ENCODE measurements at regions not wholly inside any gene's neighbourhood (a gene's known extent, or its start where the extent isn't known, plus 50 kb on each side); places are given as distances from the start of the nearest gene placed in this dataset.

GRCh38 chr3:87855616-87856015 lies 203.2 kb downstream of the CGGBP1 start:
- intact Hi-C loops (cut with micrococcal nuclease) = no loop called here
- POLR2A ChIA-PET (ENCODE audit: unreplicated experiment) = no interaction called here

More at GRCh38 chr3:87855616-87856015, 203.2 kb downstream of the CGGBP1 start:
- Histone ChIP-seq H4K91ac (ENCODE audit: insufficient read depth, low read depth, low read length) (no peak overlapping the region), H4K20me1 (ENCODE audit: insufficient read depth, low read length) (no peaks in the 10 kb centered on the region), H2AFZ (replicated peaks; ENCODE audit: low read length, poor library complexity) (no peak overlapping the region), H3K4me2 (ENCODE audit: low read depth, low read length) (no peak overlapping the region), H4K8ac (ENCODE audit: low read depth in 2 of 2, low read length in 2 of 2) (no peak overlapping the region), H2BK5ac (ENCODE audit: low read depth, low read length, poor library complexity, severe bottlenecking) (no peak overlapping the region), H3K36me3 (ENCODE audit: control insufficient read depth, insufficient read depth, low read length) (no peaks in the 10 kb centered on the region), H2AK9ac (replicated peaks; ENCODE audit: low read depth, low read length, poor library complexity) (no peak overlapping the region), H4K5ac (ENCODE audit: low read depth, low read length) (no peak overlapping the region), H3K56ac (ENCODE audit: extremely low read depth, insufficient read depth, low read length) (no peak overlapping the region), H3K9me3 (ENCODE audit: control insufficient read depth, insufficient read depth, low read length) (peaks cover 2% of the 10 kb centered on the region; the same call in 1 of the 2 replicates), H3K4me3 (ENCODE audit: insufficient read depth, low read depth, low read length) (no peak overlapping the region), H3K14ac (replicated peaks; ENCODE audit: low read depth, low read length) (no peak overlapping the region), H2BK15ac (ENCODE audit: low read depth, low read length) (no peak overlapping the region), H2BK20ac (ENCODE audit: low read depth, low read length) (no peak overlapping the region), H3K4ac (ENCODE audit: low read depth, low read length) (no peak overlapping the region), H3K9me1 (ENCODE audit: insufficient read depth, low read length) (no peaks in the 10 kb centered on the region), H3K4me1 (ENCODE audit: control insufficient read depth, insufficient read depth, low read length) (no peaks in the 10 kb centered on the region), H3K9ac (ENCODE audit: low read depth, low read length) (no peak overlapping the region), H2AK5ac (ENCODE audit: low read depth, low read length) (no peak overlapping the region), H3K79me1 (ENCODE audit: low read depth in 1 of 2, low read length in 2 of 2) (no peaks in the 10 kb centered on the region), H3K27ac (ENCODE audit: insufficient read depth, low read length) (no peak overlapping the region), H2BK120ac (ENCODE audit: low read depth, low read length) (no peak overlapping the region), H3K27me3 (ENCODE audit: control insufficient read depth, insufficient read depth, low read length) (no peaks in the 10 kb centered on the region), H3K23ac (ENCODE audit: low read depth, low read length) (no peak overlapping the region), H3K18ac (ENCODE audit: low read depth, low read length) (no peak overlapping the region)
- in situ Hi-C loops (cut with MboI; ENCODE audit: low sequenced_read_pairs) = no loop called here
- CTCF ChIA-PET = no interaction called here
- BruUV-seq (replicated peaks) = no TSS peak
- dilution Hi-C loops (cut with HindIII; ENCODE audit: low sequenced_read_pairs, unreplicated experiment) = no loop called here
- TF ChIP-seq, protein P1, sequence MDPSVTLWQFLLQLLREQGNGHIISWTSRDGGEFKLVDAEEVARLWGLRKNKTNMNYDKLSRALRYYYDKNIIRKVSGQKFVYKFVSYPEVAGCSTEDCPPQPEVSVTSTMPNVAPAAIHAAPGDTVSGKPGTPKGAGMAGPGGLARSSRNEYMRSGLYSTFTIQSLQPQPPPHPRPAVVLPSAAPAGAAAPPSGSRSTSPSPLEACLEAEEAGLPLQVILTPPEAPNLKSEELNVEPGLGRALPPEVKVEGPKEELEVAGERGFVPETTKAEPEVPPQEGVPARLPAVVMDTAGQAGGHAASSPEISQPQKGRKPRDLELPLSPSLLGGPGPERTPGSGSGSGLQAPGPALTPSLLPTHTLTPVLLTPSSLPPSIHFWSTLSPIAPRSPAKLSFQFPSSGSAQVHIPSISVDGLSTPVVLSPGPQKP (IDR thresholded peaks at IDR 0.05; ENCODE audit: borderline replicate concordance, low read depth, low read length) = no peak
- TF ChIP-seq RAD21 (IDR thresholded peaks at IDR 0.05; ENCODE audit: low read length) (no peak), CHD1 (IDR thresholded peaks at IDR 0.05; ENCODE audit: low read depth, low read length) (no peak), SMC3 (IDR thresholded peaks at IDR 0.05; ENCODE audit: low read depth, low read length) (no peak), MXI1 (IDR thresholded peaks at IDR 0.05; ENCODE audit: borderline replicate concordance, low read depth, low read length) (no peak), RCOR1 (IDR thresholded peaks at IDR 0.05; ENCODE audit: insufficient replicate concordance, low read length) (no peak)
- TF ChIP-seq, protein P2, sequence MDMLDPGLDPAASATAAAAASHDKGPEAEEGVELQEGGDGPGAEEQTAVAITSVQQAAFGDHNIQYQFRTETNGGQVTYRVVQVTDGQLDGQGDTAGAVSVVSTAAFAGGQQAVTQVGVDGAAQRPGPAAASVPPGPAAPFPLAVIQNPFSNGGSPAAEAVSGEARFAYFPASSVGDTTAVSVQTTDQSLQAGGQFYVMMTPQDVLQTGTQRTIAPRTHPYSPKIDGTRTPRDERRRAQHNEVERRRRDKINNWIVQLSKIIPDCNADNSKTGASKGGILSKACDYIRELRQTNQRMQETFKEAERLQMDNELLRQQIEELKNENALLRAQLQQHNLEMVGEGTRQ (IDR thresholded peaks at IDR 0.05; ENCODE audit: low read depth, low read length) = no peak
- WGBS, 2 experiments (ENCODE audit: extremely low coverage in 2 of 2, insufficient read length in 1 of 2) = no CpG with 5 or more reads among the region's 3 CpGs
- DNase-seq (no peak), ATAC-seq (ENCODE audit: low read depth) (no peak)

Measured in IMR-90 (cell line).